ENCODE measurements at regions not wholly inside any gene's neighbourhood (a gene's known extent, or its start where the extent isn't known, plus 50 kb on each side); places are given as distances from the start of the nearest gene placed in this dataset.

DNA sequence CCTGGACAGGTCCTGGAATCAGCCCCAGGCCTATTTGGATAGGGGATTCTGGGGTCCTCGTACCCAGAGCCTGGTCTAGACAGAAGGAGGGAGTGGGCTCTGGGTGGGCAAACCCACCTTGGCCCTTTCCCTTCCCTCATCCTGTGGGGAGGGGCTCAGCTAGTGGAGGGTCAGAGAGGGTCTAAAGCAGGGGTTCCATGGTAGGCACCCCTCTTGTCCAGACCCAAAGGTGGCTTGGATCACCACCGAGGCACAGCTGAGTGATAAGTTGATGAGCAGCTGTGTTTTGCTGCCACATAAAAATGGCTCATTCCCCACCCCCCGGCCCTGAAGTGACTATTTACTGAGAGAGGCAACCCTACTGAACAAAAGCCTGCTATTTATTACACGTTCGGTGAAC, 53.8 kb upstream of the KCNMB1 start:
- dilution Hi-C loops (cut with HindIII; ENCODE audit: low sequenced_read_pairs, unreplicated experiment), result no loop called here
- no peaks in the 10 kb centered on the region for H3K9me1 ChIP-seq (ENCODE audit: insufficient read depth, low read length)
- no peaks in the 10 kb centered on the region for H3K79me1 ChIP-seq (ENCODE audit: low read depth in 1 of 2, low read length in 2 of 2)
- no peak overlapping the region for H2BK15ac ChIP-seq (ENCODE audit: low read depth, low read length)
- POLR2A ChIA-PET (ENCODE audit: unreplicated experiment), result no interaction called here
- no TSS peak for BruUV-seq (replicated peaks)
- no CpG with 5 or more reads among the region's 5 CpGs for WGBS, 2 experiments (ENCODE audit: extremely low coverage in 2 of 2, insufficient read length in 1 of 2)
- intact Hi-C loops (cut with micrococcal nuclease), result no loop called here
- H4K5ac ChIP-seq (ENCODE audit: low read depth, low read length), result no peak overlapping the region
- no peak overlapping the region for H3K18ac ChIP-seq (ENCODE audit: low read depth, low read length)
- H3K9ac ChIP-seq (ENCODE audit: low read depth, low read length), result no peak overlapping the region
- DNase-seq, result no peak
- H3K23ac ChIP-seq (ENCODE audit: low read depth, low read length), result no peak overlapping the region
- H2AK9ac ChIP-seq (replicated peaks; ENCODE audit: low read depth, low read length, poor library complexity), result no peak overlapping the region
- H4K8ac ChIP-seq (ENCODE audit: low read depth in 2 of 2, low read length in 2 of 2), result no peak overlapping the region
- H2BK5ac ChIP-seq (ENCODE audit: low read depth, low read length, poor library complexity, severe bottlenecking), result no peak overlapping the region
- no peak overlapping the region for H3K56ac ChIP-seq (ENCODE audit: extremely low read depth, insufficient read depth, low read length)
- no peaks in the 10 kb centered on the region for H3K27me3 ChIP-seq (ENCODE audit: control insufficient read depth, insufficient read depth, low read length)
- no peak overlapping the region for H3K27ac ChIP-seq (ENCODE audit: insufficient read depth, low read length)
- H2AK5ac ChIP-seq (ENCODE audit: low read depth, low read length), result no peak overlapping the region
- H3K9me3 ChIP-seq (ENCODE audit: control insufficient read depth, insufficient read depth, low read length), result no peaks in the 10 kb centered on the region
- in situ Hi-C loops (cut with MboI; ENCODE audit: low sequenced_read_pairs), result loop anchor here (5.0 kb wide), 1 partner anchor 179 kb away; no protein-coding TSS in a partner anchor
- H3K4me3 ChIP-seq (ENCODE audit: insufficient read depth, low read depth, low read length), result no peak overlapping the region
- no peak overlapping the region for H3K4ac ChIP-seq (ENCODE audit: low read depth, low read length)
- H2AFZ ChIP-seq (replicated peaks; ENCODE audit: low read length, poor library complexity), result no peak overlapping the region
- no peak overlapping the region for H3K14ac ChIP-seq (replicated peaks; ENCODE audit: low read depth, low read length)
- no peaks in the 10 kb centered on the region for H3K36me3 ChIP-seq (ENCODE audit: control insufficient read depth, insufficient read depth, low read length)
- TF ChIP-seq CEBPB (IDR thresholded peaks at IDR 0.05; ENCODE audit: low read depth, low read length) (no peak), RAD21 (IDR thresholded peaks at IDR 0.05; ENCODE audit: low read length) (no peak), MAFK (IDR thresholded peaks at IDR 0.05; ENCODE audit: low read depth, low read length) (no peak), RFX5 (IDR thresholded peaks at IDR 0.05; ENCODE audit: low read depth, low read length) (no peak), CHD1 (IDR thresholded peaks at IDR 0.05; ENCODE audit: low read depth, low read length) (no peak), SMC3 (IDR thresholded peaks at IDR 0.05; ENCODE audit: low read depth, low read length) (no peak), MXI1 (IDR thresholded peaks at IDR 0.05; ENCODE audit: borderline replicate concordance, low read depth, low read length) (no peak), ELK1 (IDR thresholded peaks at IDR 0.05; ENCODE audit: borderline replicate concordance, low read depth, low read length) (no peak), BHLHE40 (IDR thresholded peaks at IDR 0.05; ENCODE audit: low read depth, low read length) (no peak), RCOR1 (IDR thresholded peaks at IDR 0.05; ENCODE audit: insufficient replicate concordance, low read length) (no peak), POLR2A (IDR thresholded peaks at IDR 0.05; ENCODE audit: low read depth, low read length) (no peak), FOS (IDR thresholded peaks at IDR 0.05; ENCODE audit: low read depth, low read length) (no peak)
- no peak overlapping the region for H2BK120ac ChIP-seq (ENCODE audit: low read depth, low read length)
- H3K4me2 ChIP-seq (ENCODE audit: low read depth, low read length), result no peak overlapping the region
- H4K91ac ChIP-seq (ENCODE audit: insufficient read depth, low read depth, low read length), result no peak overlapping the region
- no peaks in the 10 kb centered on the region for H3K4me1 ChIP-seq (ENCODE audit: control insufficient read depth, insufficient read depth, low read length)
- CTCF ChIA-PET, result no interaction called here
- H4K20me1 ChIP-seq (ENCODE audit: insufficient read depth, low read length), result no peaks in the 10 kb centered on the region
- no peak for ATAC-seq (ENCODE audit: low read depth)
- no peak overlapping the region for H2BK20ac ChIP-seq (ENCODE audit: low read depth, low read length)
